Lower lobe of right lung (tissue), 2 donors: ENCODE measurements at regions not wholly inside any gene's neighbourhood (a gene's known extent, or its start where the extent isn't known, plus 50 kb on each side); places are given as distances from the start of the nearest gene placed in this dataset.

ENCODE experiments used
- ATAC-seq, 2 donors: fragments of 200-7000 bp; cut with Tn5 transposase; one replicate each; pipeline ENCODE4 v1.9.1; 2020 to 2022; ENCODE audit warnings: mild to moderate bottlenecking in 2 of 2, moderate library complexity in 2 of 2
- DNase-seq: peaks from one replicate; pipeline ENCODE4 v3.0.0-alpha.2; 2020
- H3K27ac ChIP-seq: fragments of 200-600 bp; one replicate; pipeline ENCODE4 v1.8.0; 2022
- H3K27me3 ChIP-seq: fragments of 200-600 bp; one replicate; pipeline ENCODE4 v1.8.0; 2022; ENCODE audit warnings: low read depth
- H3K36me3 ChIP-seq: fragments of 200-600 bp; one replicate; pipeline ENCODE4 v1.8.0; 2022; ENCODE audit warnings: mild to moderate bottlenecking
- H3K4me1 ChIP-seq: fragments of 200-600 bp; one replicate; pipeline ENCODE4 v1.8.0; 2022
- H3K4me3 ChIP-seq: fragments of 200-600 bp; one replicate; pipeline ENCODE4 v1.8.0; 2022; ENCODE audit warnings: mild to moderate bottlenecking
- H3K9me3 ChIP-seq: fragments of 200-600 bp; one replicate; pipeline ENCODE4 v1.8.0; 2022
- intact Hi-C: fragments of 100-400 bp; cut with DNase I; formaldehyde crosslinking; loops from one replicate; pipeline ENCODE4 v1.11.0; 2022
- TF ChIP-seq, protein P1 (sequence below): fragments of 200-600 bp; IDR thresholded peaks from one replicate; pipeline ENCODE4 v1.8.0; 2022; ENCODE audit warnings: antibody characterized with exemption, mild to moderate bottlenecking
- donor health status: DM: no; HTN: yes; CAD: no; lungs with severe emphysema.

DNA sequence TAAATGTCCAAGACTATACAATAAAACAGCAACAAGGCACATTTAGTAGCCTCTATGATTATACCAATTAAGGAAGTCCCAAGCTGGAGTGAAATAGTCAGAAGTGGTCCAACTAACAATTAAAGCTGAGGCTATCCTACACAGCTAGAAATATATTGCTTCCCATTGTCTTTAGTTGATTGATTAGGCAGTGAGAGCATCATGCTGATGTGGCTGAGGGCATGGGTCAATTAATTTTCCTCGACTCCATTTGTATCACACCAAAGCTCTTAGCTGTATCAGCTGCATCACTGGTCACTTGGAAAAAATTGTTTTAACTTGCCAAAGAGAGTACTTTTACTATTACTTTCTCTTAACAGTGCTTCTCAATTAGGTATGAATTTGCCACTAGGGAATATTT is 328.7 kb upstream of the NT5E start:
- no peak overlapping the region for H3K27ac ChIP-seq
- H3K4me3 ChIP-seq, result no peak overlapping the region
- H3K36me3 ChIP-seq, result no peaks in the 10 kb centered on the region
- intact Hi-C loops, result no loop called here
- ATAC-seq (no peak), DNase-seq (no peak)
- TF ChIP-seq, protein P1, sequence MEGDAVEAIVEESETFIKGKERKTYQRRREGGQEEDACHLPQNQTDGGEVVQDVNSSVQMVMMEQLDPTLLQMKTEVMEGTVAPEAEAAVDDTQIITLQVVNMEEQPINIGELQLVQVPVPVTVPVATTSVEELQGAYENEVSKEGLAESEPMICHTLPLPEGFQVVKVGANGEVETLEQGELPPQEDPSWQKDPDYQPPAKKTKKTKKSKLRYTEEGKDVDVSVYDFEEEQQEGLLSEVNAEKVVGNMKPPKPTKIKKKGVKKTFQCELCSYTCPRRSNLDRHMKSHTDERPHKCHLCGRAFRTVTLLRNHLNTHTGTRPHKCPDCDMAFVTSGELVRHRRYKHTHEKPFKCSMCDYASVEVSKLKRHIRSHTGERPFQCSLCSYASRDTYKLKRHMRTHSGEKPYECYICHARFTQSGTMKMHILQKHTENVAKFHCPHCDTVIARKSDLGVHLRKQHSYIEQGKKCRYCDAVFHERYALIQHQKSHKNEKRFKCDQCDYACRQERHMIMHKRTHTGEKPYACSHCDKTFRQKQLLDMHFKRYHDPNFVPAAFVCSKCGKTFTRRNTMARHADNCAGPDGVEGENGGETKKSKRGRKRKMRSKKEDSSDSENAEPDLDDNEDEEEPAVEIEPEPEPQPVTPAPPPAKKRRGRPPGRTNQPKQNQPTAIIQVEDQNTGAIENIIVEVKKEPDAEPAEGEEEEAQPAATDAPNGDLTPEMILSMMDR, result no peak
- no peaks in the 10 kb centered on the region for H3K27me3 ChIP-seq
- H3K4me1 ChIP-seq, result no peaks in the 10 kb centered on the region
- H3K9me3 ChIP-seq, result no peaks in the 10 kb centered on the region

DNA sequence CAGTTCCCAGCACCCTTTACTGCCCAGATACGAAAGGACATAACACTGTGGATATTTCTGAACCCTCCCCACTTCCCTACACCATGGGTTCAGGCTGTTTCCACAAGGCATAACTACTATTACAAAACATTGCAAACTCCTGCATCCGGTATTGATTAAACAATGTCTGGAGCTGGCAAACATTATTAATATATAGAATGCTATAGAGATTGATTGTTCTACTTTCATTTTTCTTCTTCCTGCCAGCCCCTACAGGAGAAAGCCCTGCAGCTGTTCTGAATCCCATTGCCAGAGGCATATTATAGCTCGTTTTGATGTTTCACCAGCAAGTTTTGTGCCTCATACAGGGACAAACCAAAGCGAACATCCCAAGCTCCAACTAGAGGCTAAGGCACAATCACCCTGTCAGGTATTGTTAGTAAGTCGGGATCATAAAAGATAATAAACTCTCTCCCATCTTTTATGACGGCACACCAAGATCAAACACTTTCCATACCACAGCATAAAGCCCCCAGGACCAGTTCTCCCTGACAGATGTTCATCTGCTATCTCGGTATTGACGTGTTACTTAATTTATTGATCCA is 331.1 kb upstream of the NT5E start:
- TF ChIP-seq, protein P1, result no peak
- Histone ChIP-seq H3K27ac (no peak overlapping the region), H3K9me3 (no peaks in the 10 kb centered on the region), H3K27me3 (no peaks in the 10 kb centered on the region), H3K4me1 (no peaks in the 10 kb centered on the region), H3K4me3 (no peak overlapping the region), H3K36me3 (no peaks in the 10 kb centered on the region)
- ATAC-seq, result no peak
- DNase-seq, result no peak
- intact Hi-C loops, result no loop called here

DNA sequence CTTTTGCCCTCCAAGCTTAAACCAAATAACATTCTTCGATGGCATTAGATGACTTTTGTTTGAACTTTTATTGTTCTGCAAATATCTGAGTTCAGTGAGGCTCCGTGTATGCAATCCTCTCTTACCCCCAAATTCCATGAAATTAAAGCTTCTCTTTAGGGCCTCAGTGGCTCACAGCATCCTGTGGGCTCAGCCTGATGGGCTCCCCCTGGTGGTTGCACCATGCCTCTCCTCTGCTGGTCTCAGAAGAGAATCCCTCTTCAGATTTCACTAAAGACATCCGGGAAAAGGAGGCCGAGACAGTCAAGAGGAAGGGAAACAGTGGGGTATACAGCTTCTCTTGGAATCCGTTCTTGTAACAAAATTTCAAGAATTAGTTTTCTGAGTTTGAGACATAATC is 331.6 kb upstream of the NT5E start:
- ATAC-seq, result no peak

DNA sequence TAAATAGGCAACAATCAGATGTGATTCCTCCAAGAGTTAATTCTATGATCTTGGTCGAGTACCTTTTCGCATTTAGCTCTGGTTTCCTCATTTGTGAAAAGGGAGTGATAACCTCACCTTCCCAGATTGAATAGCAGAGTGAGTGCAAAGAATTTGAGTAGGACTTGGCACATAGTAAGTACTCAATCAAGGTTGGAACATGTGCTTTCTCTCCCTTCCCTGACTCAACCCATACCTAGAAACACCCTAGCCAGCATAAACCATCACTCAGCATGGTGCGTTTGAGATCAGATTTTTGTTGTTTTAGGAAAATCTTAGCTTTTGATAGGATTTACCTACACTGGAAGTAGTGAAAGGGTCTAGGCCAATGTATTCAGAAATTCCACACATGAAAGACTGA is 333.4 kb upstream of the NT5E start:
- TF ChIP-seq, protein P1, result no peak
- H3K27me3 ChIP-seq, result no peaks in the 10 kb centered on the region
- intact Hi-C loops, result no loop called here

More for the DNA sequence above, 331.6 kb upstream of the NT5E start:
- DNase-seq, result no peak
- Histone ChIP-seq H3K4me3 (no peak overlapping the region), H3K9me3 (no peaks in the 10 kb centered on the region), H3K27me3 (no peaks in the 10 kb centered on the region), H3K36me3 (no peaks in the 10 kb centered on the region), H3K4me1 (no peaks in the 10 kb centered on the region), H3K27ac (no peak overlapping the region)
- intact Hi-C loops, result no loop called here
- TF ChIP-seq, protein P1, result no peak

DNA sequence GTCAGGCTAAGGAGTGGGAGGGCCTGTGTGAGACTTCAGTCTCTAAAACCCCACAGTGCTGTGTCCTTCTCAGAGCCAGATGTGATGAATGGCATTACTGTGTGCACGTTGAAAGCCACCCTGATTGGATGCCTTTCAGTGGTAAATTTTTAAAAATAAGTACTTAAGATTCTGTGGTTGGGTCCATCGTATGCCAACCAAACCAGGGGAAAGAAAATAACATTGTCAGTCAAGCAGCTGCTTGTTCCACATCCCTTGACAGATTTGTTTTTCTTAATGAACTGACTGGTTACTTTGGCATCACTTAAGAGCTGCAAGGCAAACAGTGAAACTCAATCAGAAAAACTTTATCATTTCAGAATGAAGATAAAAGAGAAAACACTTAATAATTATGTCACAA is 334.0 kb upstream of the NT5E start:
- no peaks in the 10 kb centered on the region for H3K9me3 ChIP-seq
- H3K4me3 ChIP-seq, result no peak overlapping the region
- no peaks in the 10 kb centered on the region for H3K27me3 ChIP-seq
- H3K36me3 ChIP-seq, result no peaks in the 10 kb centered on the region
- intact Hi-C loops, result no loop called here
- ATAC-seq (no peak), DNase-seq (no peak)
- TF ChIP-seq, protein P1, result no peak
- no peaks in the 10 kb centered on the region for H3K4me1 ChIP-seq
- H3K27ac ChIP-seq, result no peak overlapping the region

More for the DNA sequence above, 333.4 kb upstream of the NT5E start:
- ATAC-seq, result no peak
- no peaks in the 10 kb centered on the region for H3K36me3 ChIP-seq
- H3K9me3 ChIP-seq, result no peaks in the 10 kb centered on the region
- H3K4me3 ChIP-seq, result no peak overlapping the region
- H3K27ac ChIP-seq, result no peak overlapping the region
- H3K4me1 ChIP-seq, result no peaks in the 10 kb centered on the region
- no peak for DNase-seq
